ENCODE measurements at regions not wholly inside any gene's neighbourhood (a gene's known extent, or its start where the extent isn't known, plus 50 kb on each side); places are given as distances from the start of the nearest gene placed in this dataset.
"Not testable (repeated sequence)": the region's sequence is repeated elsewhere in the genome, so short reads cannot be mapped to it uniquely, and the experiment has no call there.

- no peak for DNase-seq (ENCODE audit: low spot score in 2 of 2)
- Mint-ChIP-seq H3K27me3 (no peaks in the 10 kb centered on the region), H3K9me3 (no peaks in the 10 kb centered on the region), H3K4me1 (peaks cover 4% of the 10 kb centered on the region), H3K27ac (no peak overlapping the region), H3K36me3 (no peaks in the 10 kb centered on the region), H3K4me3 (no peak overlapping the region)
- ATAC-seq (ENCODE audit: low read depth): no peak
Measured at GRCh38 chr2:144644549-144644948, 124.6 kb upstream of the ZEB2 start.

- Mint-ChIP-seq H3K36me3 (no peaks in the 10 kb centered on the region), H3K27ac (no peak overlapping the region), H3K27me3 (no peaks in the 10 kb centered on the region), H3K4me3 (no peak overlapping the region), H3K9me3 (no peaks in the 10 kb centered on the region), H3K4me1 (peaks cover 4% of the 10 kb centered on the region)
- ATAC-seq (ENCODE audit: low read depth) (no peak), DNase-seq (ENCODE audit: low spot score in 2 of 2) (no peak)
Measured at GRCh38 chr2:144643537-144644336, 123.8 kb upstream of the ZEB2 start.

- no peak for ATAC-seq (ENCODE audit: low read depth)
- H3K36me3 Mint-ChIP-seq: no peaks in the 10 kb centered on the region
- no peaks in the 10 kb centered on the region for H3K9me3 Mint-ChIP-seq
- DNase-seq (ENCODE audit: low spot score in 2 of 2): no peak
- H3K27me3 Mint-ChIP-seq: no peaks in the 10 kb centered on the region
- H3K4me1 Mint-ChIP-seq: peaks cover 4% of the 10 kb centered on the region
- H3K27ac Mint-ChIP-seq: no peak overlapping the region
- H3K4me3 Mint-ChIP-seq: no peak overlapping the region
Measured at GRCh38 chr2:144642856-144643255, 122.9 kb upstream of the ZEB2 start.

- Mint-ChIP-seq H3K4me3 (no peak overlapping the region), H3K9me3 (peaks cover 1% of the 10 kb centered on the region), H3K27me3 (no peaks in the 10 kb centered on the region), H3K36me3 (peaks cover 3% of the 10 kb centered on the region), H3K27ac (no peak overlapping the region), H3K4me1 (peaks cover 4% of the 10 kb centered on the region)
- ATAC-seq (ENCODE audit: low read depth) (no peak), DNase-seq (ENCODE audit: low spot score in 2 of 2) (no peak)
Measured at GRCh38 chr2:144642131-144642530, 122.2 kb upstream of the ZEB2 start.

- not testable (repeated sequence) for H3K27me3 Mint-ChIP-seq; DNase-seq (ENCODE audit: low spot score in 2 of 2); ATAC-seq (ENCODE audit: low read depth); H3K27ac Mint-ChIP-seq; H3K4me3 Mint-ChIP-seq; H3K9me3 Mint-ChIP-seq; H3K36me3 Mint-ChIP-seq; H3K4me1 Mint-ChIP-seq
Measured at GRCh38 chr2:144638250-144638649, 118.3 kb upstream of the ZEB2 start.

GRCh38 chr2:144636860-144637259 is 116.9 kb upstream of the ZEB2 start:
- not testable (repeated sequence) for H3K27ac Mint-ChIP-seq; H3K27me3 Mint-ChIP-seq; ATAC-seq (ENCODE audit: low read depth); H3K36me3 Mint-ChIP-seq; DNase-seq (ENCODE audit: low spot score in 2 of 2); H3K4me3 Mint-ChIP-seq; H3K9me3 Mint-ChIP-seq; H3K4me1 Mint-ChIP-seq

- no peak overlapping the region for H3K4me3 Mint-ChIP-seq
- no peak overlapping the region for H3K27ac Mint-ChIP-seq
- ATAC-seq (ENCODE audit: low read depth) (no peak), DNase-seq (ENCODE audit: low spot score in 2 of 2) (no peak)
- no peaks in the 10 kb centered on the region for H3K27me3 Mint-ChIP-seq
- H3K4me1 Mint-ChIP-seq: peaks cover 6% of the 10 kb centered on the region
- peaks cover 9% of the 10 kb centered on the region for H3K9me3 Mint-ChIP-seq
- peaks cover 3% of the 10 kb centered on the region for H3K36me3 Mint-ChIP-seq
Measured at GRCh38 chr2:144632809-144633208, 112.9 kb upstream of the ZEB2 start.

- ATAC-seq (ENCODE audit: low read depth): no peak
- no peak for DNase-seq (ENCODE audit: low spot score in 2 of 2)
- peaks cover 6% of the 10 kb centered on the region for H3K9me3 Mint-ChIP-seq
- peaks cover 6% of the 10 kb centered on the region for H3K4me1 Mint-ChIP-seq
- no peak overlapping the region for H3K4me3 Mint-ChIP-seq
- no peaks in the 10 kb centered on the region for H3K27me3 Mint-ChIP-seq
- no peaks in the 10 kb centered on the region for H3K36me3 Mint-ChIP-seq
- H3K27ac Mint-ChIP-seq: no peak overlapping the region
Measured at GRCh38 chr2:144631636-144632035, 111.7 kb upstream of the ZEB2 start.

- no peak overlapping the region for H3K27ac Mint-ChIP-seq
- no peaks in the 10 kb centered on the region for H3K27me3 Mint-ChIP-seq
- DNase-seq (ENCODE audit: low spot score in 2 of 2): no peak
- peak; percentile 51 for ATAC-seq (ENCODE audit: low read depth)
- no peak overlapping the region for H3K4me3 Mint-ChIP-seq
- peaks cover 6% of the 10 kb centered on the region for H3K4me1 Mint-ChIP-seq
- H3K9me3 Mint-ChIP-seq: peaks cover 3% of the 10 kb centered on the region
- no peaks in the 10 kb centered on the region for H3K36me3 Mint-ChIP-seq
Measured at GRCh38 chr2:144630459-144631215, 110.7 kb upstream of the ZEB2 start.

- H3K4me1 Mint-ChIP-seq: peaks cover 6% of the 10 kb centered on the region
- no peaks in the 10 kb centered on the region for H3K36me3 Mint-ChIP-seq
Measured at GRCh38 chr2:144629935-144630334, 110.0 kb upstream of the ZEB2 start.

GRCh38 chr2:144628566-144628965 is 108.6 kb upstream of the ZEB2 start:
- DNase-seq (ENCODE audit: low spot score in 2 of 2) (no peak), ATAC-seq (ENCODE audit: low read depth) (no peak)
- H3K27ac Mint-ChIP-seq: no peak overlapping the region
- H3K4me3 Mint-ChIP-seq: no peak overlapping the region
- H3K4me1 Mint-ChIP-seq: peaks cover 6% of the 10 kb centered on the region
- H3K9me3 Mint-ChIP-seq: no peaks in the 10 kb centered on the region
- H3K27me3 Mint-ChIP-seq: no peaks in the 10 kb centered on the region
- H3K36me3 Mint-ChIP-seq: no peaks in the 10 kb centered on the region

More at GRCh38 chr2:144629935-144630334, 110.0 kb upstream of the ZEB2 start:
- Mint-ChIP-seq H3K9me3 (no peaks in the 10 kb centered on the region), H3K27ac (no peak overlapping the region), H3K27me3 (no peaks in the 10 kb centered on the region), H3K4me3 (no peak overlapping the region)
- no peak for ATAC-seq (ENCODE audit: low read depth)
- no peak for DNase-seq (ENCODE audit: low spot score in 2 of 2)

- peaks cover 8% of the 10 kb centered on the region for H3K36me3 Mint-ChIP-seq
- no peak overlapping the region for H3K4me3 Mint-ChIP-seq
- DNase-seq (ENCODE audit: low spot score in 2 of 2): no peak
- H3K9me3 Mint-ChIP-seq: peaks cover 2% of the 10 kb centered on the region
- peaks cover 3% of the 10 kb centered on the region for H3K4me1 Mint-ChIP-seq
- no peaks in the 10 kb centered on the region for H3K27me3 Mint-ChIP-seq
- no peak overlapping the region for H3K27ac Mint-ChIP-seq
- no peak for ATAC-seq (ENCODE audit: low read depth)
Measured at GRCh38 chr2:144625626-144626025, 105.7 kb upstream of the ZEB2 start.

- peaks cover 2% of the 10 kb centered on the region for H3K9me3 Mint-ChIP-seq
- H3K27ac Mint-ChIP-seq: no peak overlapping the region
- H3K36me3 Mint-ChIP-seq: peaks cover 8% of the 10 kb centered on the region
- ATAC-seq (ENCODE audit: low read depth) (no peak), DNase-seq (ENCODE audit: low spot score in 2 of 2) (no peak)
- H3K4me1 Mint-ChIP-seq: no peaks in the 10 kb centered on the region
- no peak overlapping the region for H3K4me3 Mint-ChIP-seq
- H3K27me3 Mint-ChIP-seq: no peaks in the 10 kb centered on the region
Measured at GRCh38 chr2:144625226-144625625, 105.3 kb upstream of the ZEB2 start.

GRCh38 chr2:144624451-144624850 is 104.5 kb upstream of the ZEB2 start:
- DNase-seq (ENCODE audit: low spot score in 2 of 2): no peak
- H3K9me3 Mint-ChIP-seq: peaks cover 2% of the 10 kb centered on the region
- H3K4me3 Mint-ChIP-seq: no peak overlapping the region
- peaks cover 8% of the 10 kb centered on the region for H3K36me3 Mint-ChIP-seq
- ATAC-seq (ENCODE audit: low read depth): no peak
- no peak overlapping the region for H3K27ac Mint-ChIP-seq
- H3K4me1 Mint-ChIP-seq: peaks cover 3% of the 10 kb centered on the region
- no peaks in the 10 kb centered on the region for H3K27me3 Mint-ChIP-seq

Data from memory B cell (primary cell).